ENCODE measurements at regions not wholly inside any gene's neighbourhood (a gene's known extent, or its start where the extent isn't known, plus 50 kb on each side); places are given as distances from the start of the nearest gene placed in this dataset.
"Not testable (repeated sequence)": the region's sequence is repeated elsewhere in the genome, so short reads cannot be mapped to it uniquely, and the experiment has no call there.

GRCh38 chr11:12585861-12586260 is 88.4 kb upstream of the TEAD1 start:
- no peak for DNase-seq
- Mint-ChIP-seq H3K9me3 (no peaks in the 10 kb centered on the region), H3K36me3 (ENCODE audit: low read depth) (no peaks in the 10 kb centered on the region), H3K4me3 (no peak overlapping the region), H3K27me3 (ENCODE audit: low read depth, poor library complexity) (peaks cover 8% of the 10 kb centered on the region), H3K4me1 (peaks cover 19% of the 10 kb centered on the region), H3K27ac (no peak overlapping the region)
- TF ChIP-seq CTCF (IDR thresholded peaks at IDR 0.05) = no peak

- no peak for TF ChIP-seq CTCF (IDR thresholded peaks at IDR 0.05)
- H3K27me3 Mint-ChIP-seq (ENCODE audit: low read depth, poor library complexity) = peaks cover 3% of the 10 kb centered on the region
- no peak overlapping the region for H3K4me3 Mint-ChIP-seq
- DNase-seq = peak; percentile 8
- H3K4me1 Mint-ChIP-seq = peaks cover 11% of the 10 kb centered on the region
- no peaks in the 10 kb centered on the region for H3K36me3 Mint-ChIP-seq (ENCODE audit: low read depth)
- peak overlapping the region; percentile 89 for H3K27ac Mint-ChIP-seq
- H3K9me3 Mint-ChIP-seq = no peaks in the 10 kb centered on the region
Observed at GRCh38 chr11:12587333-12587991, 86.8 kb upstream of the TEAD1 start.

GRCh38 chr11:12591706-12592105 is 82.5 kb upstream of the TEAD1 start:
- DNase-seq = no peak
- H3K27me3 Mint-ChIP-seq (ENCODE audit: low read depth, poor library complexity) = peaks cover 3% of the 10 kb centered on the region
- H3K36me3 Mint-ChIP-seq (ENCODE audit: low read depth) = no peaks in the 10 kb centered on the region
- H3K27ac Mint-ChIP-seq = no peak overlapping the region
- H3K4me3 Mint-ChIP-seq = no peak overlapping the region
- H3K4me1 Mint-ChIP-seq = peaks cover 11% of the 10 kb centered on the region
- peaks cover 9% of the 10 kb centered on the region for H3K9me3 Mint-ChIP-seq
- no peak for TF ChIP-seq CTCF (IDR thresholded peaks at IDR 0.05)

GRCh38 chr11:12592283-12592682 is 81.9 kb upstream of the TEAD1 start:
- peaks cover 6% of the 10 kb centered on the region for H3K4me1 Mint-ChIP-seq
- H3K4me3 Mint-ChIP-seq = no peak overlapping the region
- DNase-seq = no peak
- H3K9me3 Mint-ChIP-seq = peaks cover 12% of the 10 kb centered on the region
- no peak overlapping the region for H3K27ac Mint-ChIP-seq
- peaks cover 3% of the 10 kb centered on the region for H3K27me3 Mint-ChIP-seq (ENCODE audit: low read depth, poor library complexity)
- TF ChIP-seq CTCF (IDR thresholded peaks at IDR 0.05) = no peak
- no peaks in the 10 kb centered on the region for H3K36me3 Mint-ChIP-seq (ENCODE audit: low read depth)

- H3K9me3 Mint-ChIP-seq = peaks cover 12% of the 10 kb centered on the region
- not testable (repeated sequence) for H3K36me3 Mint-ChIP-seq (ENCODE audit: low read depth); H3K4me3 Mint-ChIP-seq; DNase-seq; H3K4me1 Mint-ChIP-seq; H3K27ac Mint-ChIP-seq; H3K27me3 Mint-ChIP-seq (ENCODE audit: low read depth, poor library complexity)
Observed at GRCh38 chr11:12595089-12595847, 79.0 kb upstream of the TEAD1 start.

- Mint-ChIP-seq H3K36me3 (ENCODE audit: low read depth) (no peaks in the 10 kb centered on the region), H3K27me3 (ENCODE audit: low read depth, poor library complexity) (no peaks in the 10 kb centered on the region), H3K9me3 (peaks cover 12% of the 10 kb centered on the region), H3K27ac (peak overlapping the region; percentile 21), H3K4me1 (peaks cover 22% of the 10 kb centered on the region), H3K4me3 (no peak overlapping the region)
- DNase-seq = no peak
- no peak for TF ChIP-seq CTCF (IDR thresholded peaks at IDR 0.05)
Observed at GRCh38 chr11:12598330-12599256, 75.6 kb upstream of the TEAD1 start.

All from nephron progenitor cell (in vitro differentiated cells).